SK-N-SH (cell line): ENCODE measurements at regions not wholly inside any gene's neighbourhood (a gene's known extent, or its start where the extent isn't known, plus 50 kb on each side); places are given as distances from the start of the nearest gene placed in this dataset.

ENCODE experiments used
- CTCF ChIA-PET: fragments of 300-600, 350-600 bp; formaldehyde crosslinking; extraction: SDS; loops from one replicate; lab custom pipeline; 2021; lab: Yijun Ruan, JAX
- POLR2A ChIA-PET: fragments of 350-600 bp; sonication (Branson Sonifier 250); formaldehyde crosslinking; extraction: SDS; loops from one replicate; lab custom pipeline; 2020; ENCODE audit warnings: antibody characterized with exemption, inconsistent platforms; lab: Yijun Ruan, JAX
- DNase-seq: peaks from one replicate; pipeline ENCODE4 v3.0.0; 2012
- H2AFZ ChIP-seq: fragments of 200-600 bp; sonication (generic); 2 replicates; pipeline ENCODE4 v1.8.1; 2016; ENCODE audit warnings: antibody characterized with exemption, mild to moderate bottlenecking, low read depth
- H3F3A ChIP-seq: fragments of 200-600 bp; sonication (generic); replicated peaks from 2 replicates; pipeline ENCODE3; 2016; ENCODE audit warnings: antibody characterized with exemption, mild to moderate bottlenecking; ENCODE audit not compliant: insufficient read depth
- H3K27ac ChIP-seq, 2 experiments: fragments of 200-500 bp in 1 of 2; fragments of 200-600 bp in 1 of 2; sonication (Bioruptor generic) in 1 of 2; sonication (generic), shearing (Covaris generic) in 1 of 2; 2 replicates each; pipeline versions ENCODE4 v1.5.1 to v1.6.1; 2014 to 2016; ENCODE audit warnings: low read depth in 2 of 2, inconsistent platforms in 1 of 2, low read length in 1 of 2, mild to moderate bottlenecking in 1 of 2, mixed read lengths in 1 of 2
- H3K27me3 ChIP-seq: fragments of 200-600 bp; sonication (generic), shearing (Covaris generic); 2 replicates; pipeline ENCODE4 v1.6.1; 2016; ENCODE audit warnings: mixed run types; ENCODE audit not compliant: insufficient read depth
- H3K36me3 ChIP-seq, 2 experiments: fragments of 200-500 bp in 1 of 2; fragments of 200-600 bp in 1 of 2; sonication (Bioruptor generic) in 1 of 2; sonication (generic) in 1 of 2; replicated peaks in 1 of 2; 2 replicates each; pipeline versions ENCODE3 to v1.5.1; 2014 to 2016; ENCODE audit warnings: low read length in 1 of 2, mild to moderate bottlenecking in 1 of 2; ENCODE audit not compliant: insufficient read depth in 2 of 2, control insufficient read depth in 1 of 2
- H3K4me1 ChIP-seq, 2 experiments: fragments of 200-500 bp in 1 of 2; fragments of 200-600 bp in 1 of 2; sonication (Bioruptor generic) in 1 of 2; sonication (generic), shearing (Covaris generic) in 1 of 2; 2 replicates each; pipeline versions ENCODE4 v1.5.1 to v1.6.1; 2014 to 2016; ENCODE audit warnings: low read depth in 1 of 2, low read length in 1 of 2, mixed run types in 1 of 2; ENCODE audit not compliant: insufficient read depth in 2 of 2, control insufficient read depth in 1 of 2
- H3K4me2 ChIP-seq: fragments of 200-600 bp; sonication (generic), shearing (Covaris generic); 2 replicates; pipeline ENCODE4 v1.6.1; 2017; ENCODE audit warnings: mixed run types
- H3K4me3 ChIP-seq, 2 experiments: fragments of 200-500 bp in 1 of 2; fragments of 200-600 bp in 1 of 2; sonication (Bioruptor generic) in 1 of 2; sonication (generic), shearing (Covaris generic) in 1 of 2; 2 replicates each; pipeline versions ENCODE4 v1.5.1 to v1.8.1; 2014 to 2016; ENCODE audit warnings: low read depth in 2 of 2, inconsistent platforms in 1 of 2, low read length in 1 of 2, mild to moderate bottlenecking in 1 of 2, mixed read lengths in 1 of 2, moderate library complexity in 1 of 2
- H3K79me2 ChIP-seq: fragments of 200-600 bp; sonication (generic); 2 replicates; pipeline ENCODE4 v1.8.1; 2017; ENCODE audit warnings: mild to moderate bottlenecking; ENCODE audit not compliant: insufficient read depth
- H3K9ac ChIP-seq: fragments of 200-600 bp; sonication (generic); 2 replicates; pipeline ENCODE4 v1.6.1; 2017; ENCODE audit warnings: mixed run types
- H3K9me2 ChIP-seq: fragments of 200-600 bp; sonication (generic); 2 replicates; pipeline ENCODE4 v1.6.1; 2017; ENCODE audit warnings: mixed run types
- H3K9me3 ChIP-seq: fragments of 200-600 bp; sonication (generic); 2 replicates; pipeline ENCODE4 v1.6.1; 2017; ENCODE audit warnings: mixed run types, mild to moderate bottlenecking, moderate library complexity
- H4K20me1 ChIP-seq: fragments of 200-600 bp; sonication (generic); 2 replicates; pipeline ENCODE4 v1.6.1; 2017; ENCODE audit warnings: mild to moderate bottlenecking, mixed run types; ENCODE audit not compliant: insufficient read depth
- EZH2phosphoT487 ChIP-seq: fragments of 200-600 bp; sonication (generic); IDR thresholded peaks from 2 replicates; pipeline ENCODE4 v1.6.1; 2017; ENCODE audit warnings: low read depth, mixed run types, mild to moderate bottlenecking, antibody characterized with exemption, moderate library complexity, borderline replicate concordance
- FOSL2 ChIP-seq: IDR thresholded peaks from 2 replicates; pipeline ENCODE4 v1.4.0; 2012; ENCODE audit warnings: low read depth, mild to moderate bottlenecking, moderate library complexity, borderline replicate concordance
- FOXM1 ChIP-seq: IDR thresholded peaks from 2 replicates; pipeline ENCODE4 v1.4.0; 2012; ENCODE audit warnings: low read depth, mild to moderate bottlenecking
- GABPA ChIP-seq: IDR thresholded peaks from 2 replicates; pipeline ENCODE4 v1.4.0; 2012; ENCODE audit warnings: low read depth, mild to moderate bottlenecking
- GATA2 ChIP-seq: sonication (generic); formaldehyde crosslinking; IDR thresholded peaks from 2 replicates; pipeline ENCODE4 v1.5.0; 2020; ENCODE audit warnings: mild to moderate bottlenecking, missing genetic modification reagents
- MXI1 ChIP-seq: IDR thresholded peaks from 2 replicates; pipeline ENCODE4 v1.6.1; 2012; ENCODE audit warnings: mild to moderate bottlenecking, low read depth, low read length, improper control_type of control experiment
- NFIC ChIP-seq: IDR thresholded peaks from 2 replicates; pipeline ENCODE4 v1.4.0; 2012; ENCODE audit warnings: borderline replicate concordance
- NRF1 ChIP-seq: IDR thresholded peaks from 2 replicates; pipeline ENCODE4 v1.6.1; 2012; ENCODE audit warnings: low read depth, mild to moderate bottlenecking, low read length
- RXRA ChIP-seq: IDR thresholded peaks from 2 replicates; pipeline ENCODE4 v1.4.0; 2012; ENCODE audit warnings: low read depth, mild to moderate bottlenecking, borderline replicate concordance
- SIN3A ChIP-seq: IDR thresholded peaks from 2 replicates; pipeline ENCODE4 v1.6.1; 2012; ENCODE audit warnings: low read depth, mild to moderate bottlenecking, low read length, moderate library complexity, borderline replicate concordance
- SMC3 ChIP-seq: IDR thresholded peaks from 2 replicates; pipeline ENCODE4 v1.6.1; 2012; ENCODE audit warnings: low read depth, low read length, improper control_type of control experiment
- TAF1 ChIP-seq: IDR thresholded peaks from 2 replicates; pipeline ENCODE4 v1.6.1; 2012; ENCODE audit warnings: low read depth, mild to moderate bottlenecking, low read length, moderate library complexity, borderline replicate concordance
- TEAD4 ChIP-seq: IDR thresholded peaks from 2 replicates; pipeline ENCODE4 v1.4.0; 2012; ENCODE audit warnings: mild to moderate bottlenecking, borderline replicate concordance; ENCODE audit not compliant: insufficient read depth
- YY1 ChIP-seq: IDR thresholded peaks from 2 replicates; pipeline ENCODE4 v1.4.0; 2012; ENCODE audit warnings: low read depth, mild to moderate bottlenecking
- ZBTB33 ChIP-seq: IDR thresholded peaks from 2 replicates; pipeline ENCODE4 v1.4.0; 2012; ENCODE audit warnings: low read depth, borderline replicate concordance
- WGBS: methylation state at CpG from one replicate; pipeline ENCODE4 v1.1.6; 2017; ENCODE audit warnings: low lambda C conversion rate; 5-methylcytosine and 5-hydroxymethylcytosine counted together

GRCh38 chr7:136128050-136128449 lies 150.9 kb upstream of the MTPN start:
- Histone ChIP-seq H3K9me2 (peaks cover 4% of the 10 kb centered on the region; the same call in 1 of the 2 replicates), H3K9ac (no peak overlapping the region), H3K36me3 (no peaks in the 10 kb centered on the region), H3K4me3 (no peak overlapping the region), H3K4me1 (no peaks in the 10 kb centered on the region; a peak in 1 of 4 replicates), H3K79me2 (no peaks in the 10 kb centered on the region), H3K27ac (no peak overlapping the region), H2AFZ (no peak overlapping the region), H3K27me3 (no peaks in the 10 kb centered on the region), H3K4me2 (no peak overlapping the region), H3K9me3 (no peaks in the 10 kb centered on the region), H4K20me1 (no peaks in the 10 kb centered on the region), H3F3A (no peaks in the 10 kb centered on the region)
- no peak for DNase-seq
- TF ChIP-seq GABPA (no peak), MXI1 (no peak), TEAD4 (no peak), FOXM1 (no peak), ZBTB33 (no peak), TAF1 (no peak), NFIC (no peak), SIN3A (no peak), YY1 (no peak), FOSL2 (no peak), RXRA (no peak), EZH2phosphoT487 (no peak)
- WGBS = 39% methylated on average over 3 of the region's 3 CpGs
- POLR2A ChIA-PET = no interaction called here
- CTCF ChIA-PET = interaction anchor here (1.6 to 5.1 kb wide), 2 partner anchors 13 to 747 kb away, joined by 3 to 19 read pairs; no protein-coding TSS in a partner anchor

GRCh38 chr7:136123352-136123751 lies 146.2 kb upstream of the MTPN start:
- H3F3A ChIP-seq = no peaks in the 10 kb centered on the region
- POLR2A ChIA-PET = no interaction called here
- H3K27ac ChIP-seq = no peak overlapping the region
- H3K4me2 ChIP-seq = no peak overlapping the region
- H3K4me1 ChIP-seq = no peaks in the 10 kb centered on the region
- no peak overlapping the region for H3K9ac ChIP-seq
- no peaks in the 10 kb centered on the region for H3K79me2 ChIP-seq
- CTCF ChIA-PET = no interaction called here
- H3K36me3 ChIP-seq = no peaks in the 10 kb centered on the region
- no peaks in the 10 kb centered on the region for H3K9me2 ChIP-seq
- H3K4me3 ChIP-seq = no peak overlapping the region
- TF ChIP-seq NRF1 (no peak), GATA2 (no peak), SMC3 (no peak)
- H3K27me3 ChIP-seq = no peaks in the 10 kb centered on the region
- no peaks in the 10 kb centered on the region for H4K20me1 ChIP-seq
- no peaks in the 10 kb centered on the region for H3K9me3 ChIP-seq
- no peak for DNase-seq
- 22% methylated on average over 3 of the region's 3 CpGs for WGBS
- no peak overlapping the region for H2AFZ ChIP-seq
